ENCODE measurements at regions not wholly inside any gene's neighbourhood (a gene's known extent, or its start where the extent isn't known, plus 50 kb on each side); places are given as distances from the start of the nearest gene placed in this dataset.

- TF ChIP-seq CTCF (IDR thresholded peaks at IDR 0.05) (no peak), POLR2A (IDR thresholded peaks at IDR 0.05) (no peak)
Measured at GRCh38 chr6:86825436-86825835, 111.9 kb upstream of the HTR1E start.
